B cell (primary cell): ENCODE measurements at regions not wholly inside any gene's neighbourhood (a gene's known extent, or its start where the extent isn't known, plus 50 kb on each side); places are given as distances from the start of the nearest gene placed in this dataset.
"Not testable (repeated sequence)": the region's sequence is repeated elsewhere in the genome, so short reads cannot be mapped to it uniquely, and the experiment has no call there.

Experiments
- ATAC-seq: fragments of 200-7000 bp; cut with Tn5 transposase; one replicate; pipeline ENCODE4 v1.10.0; 2021; ENCODE audit warnings: low read depth, mild to moderate bottlenecking, moderate number of reproducible peaks, moderate library complexity
- CTCF ChIA-PET: fragments of 350-600 bp; sonication (Branson Sonifier 250); formaldehyde crosslinking; loops from one replicate; lab custom pipeline; 2021; ENCODE audit warnings: antibody characterized with exemption, inconsistent platforms; lab: Charles Lee
- POLR2A ChIA-PET: fragments of 350-600 bp; sonication (Branson Sonifier 250); formaldehyde crosslinking; loops from one replicate; lab custom pipeline; 2021; ENCODE audit warnings: antibody characterized with exemption; lab: Charles Lee
- DNase-seq: peaks from one replicate; pipeline ENCODE4 v3.0.0; 2013
- H2AFZ ChIP-seq: 2 replicates; pipeline ENCODE4 v1.6.1; 2012; ENCODE audit warnings: mild to moderate bottlenecking, low read depth, low read length; ENCODE audit not compliant: insufficient read depth, poor library complexity, severe bottlenecking
- H3K27ac ChIP-seq, 2 donors: 1 replicate in 1 of 2; 2 replicates in 1 of 2; pipeline ENCODE4 v1.5.1; 2012 to 2013; ENCODE audit warnings: low read length in 2 of 2, mild to moderate bottlenecking in 2 of 2, moderate library complexity in 1 of 2
- H3K27me3 ChIP-seq, 4 experiments: fragments of 200-600 bp in 1 of 4; sonication (generic) in 1 of 4; replicated peaks in 1 of 4; 1 replicate in 2 of 4; 2 replicates in 2 of 4; pipeline versions ENCODE4 v1.6.1 to v1.7.0; 2013 to 2016; ENCODE audit warnings: low read length in 3 of 4, mild to moderate bottlenecking in 2 of 4, mixed read lengths in 1 of 4, moderate library complexity in 1 of 4; ENCODE audit not compliant: insufficient read depth in 4 of 4, control insufficient read depth in 3 of 4; ENCODE audit errors: control extremely low read depth in 1 of 4
- H3K36me3 ChIP-seq, 2 experiments: replicated peaks in 1 of 2; 1 replicate in 1 of 2; 2 replicates in 1 of 2; pipeline versions ENCODE4 v1.6.1 to v1.7.1; 2013; ENCODE audit warnings: low read length in 1 of 2; ENCODE audit not compliant: insufficient read depth in 2 of 2, control insufficient read depth in 1 of 2; ENCODE audit errors: control extremely low read depth in 1 of 2, extremely low read depth in 1 of 2
- H3K4me1 ChIP-seq, 2 donors: fragments of 200-600 bp in 1 of 2; sonication (generic) in 1 of 2; 1 replicate in 1 of 2; 2 replicates in 1 of 2; pipeline versions ENCODE4 v1.5.1 to v1.6.1; 2013 to 2017; ENCODE audit warnings: low read length in 2 of 2; ENCODE audit not compliant: control insufficient read depth in 2 of 2, insufficient read depth in 2 of 2
- H3K4me2 ChIP-seq: replicated peaks from 2 replicates; pipeline ENCODE3; 2012; ENCODE audit warnings: mild to moderate bottlenecking, low read depth, low read length; ENCODE audit not compliant: poor library complexity, severe bottlenecking
- H3K4me3 ChIP-seq, 5 experiments: fragments of 200-600 bp in 1 of 5; sonication (generic) in 1 of 5; 1 replicate in 3 of 5; 2 replicates in 2 of 5; pipeline versions ENCODE4 v1.5.1 to v1.7.0; 2011 to 2016; ENCODE audit warnings: low read length in 4 of 5, mild to moderate bottlenecking in 4 of 5, low read depth in 2 of 5, control low read depth in 1 of 5, moderate library complexity in 1 of 5; ENCODE audit not compliant: insufficient read depth in 1 of 5; ENCODE audit errors: control extremely low read depth in 1 of 5, extremely low read depth in 1 of 5
- H3K79me2 ChIP-seq: fragments of 200-600 bp; sonication (generic); one replicate; pipeline ENCODE4 v1.6.0; 2016; ENCODE audit warnings: low read length; ENCODE audit not compliant: control insufficient read depth, insufficient read depth
- H3K9ac ChIP-seq: fragments of 200-600 bp; sonication (generic); 2 replicates; pipeline ENCODE4 v1.6.1; 2017; ENCODE audit warnings: mild to moderate bottlenecking, low read length, moderate library complexity
- H3K9me3 ChIP-seq, 3 donors: one replicate each; pipeline versions ENCODE4 v1.6.1 to v1.7.1; 2013; ENCODE audit warnings: low read length in 2 of 3; ENCODE audit not compliant: control insufficient read depth in 2 of 3, insufficient read depth in 1 of 3; ENCODE audit errors: control extremely low read depth in 1 of 3
- H4K20me1 ChIP-seq: 2 replicates; pipeline ENCODE4 v1.6.0; 2012; ENCODE audit warnings: mild to moderate bottlenecking, low read length; ENCODE audit not compliant: insufficient read depth, control insufficient read depth, poor library complexity, severe bottlenecking
- H3K27ac Mint-ChIP-seq: one replicate; pipeline ENCODE4 v1.8.0; 2021; ENCODE audit warnings: mixed read lengths
- H3K27me3 Mint-ChIP-seq: one replicate; pipeline ENCODE4 v1.8.0; 2021; ENCODE audit warnings: mixed read lengths
- H3K4me1 Mint-ChIP-seq: one replicate; pipeline ENCODE4 v1.8.0; 2021; ENCODE audit warnings: mixed read lengths
- H3K4me3 Mint-ChIP-seq: one replicate; pipeline ENCODE4 v1.8.0; 2021; ENCODE audit warnings: mixed read lengths
- H3K9me3 Mint-ChIP-seq: one replicate; pipeline ENCODE4 v1.8.0; 2022; ENCODE audit warnings: mixed read lengths; ENCODE audit not compliant: insufficient read depth
- EZH2 ChIP-seq: IDR thresholded peaks from 2 replicates; pipeline ENCODE4 v1.6.1; 2012; ENCODE audit warnings: borderline replicate concordance, low read depth, mild to moderate bottlenecking, moderate library complexity, low read length; ENCODE audit not compliant: insufficient read depth, poor library complexity, severe bottlenecking
- WGBS: methylation state at CpG from one replicate; pipeline ENCODE4 v1.1.5; 2013; ENCODE audit warnings: missing lambda C conversion rate; ENCODE audit not compliant: insufficient coverage; 5-methylcytosine and 5-hydroxymethylcytosine counted together
- intact Hi-C: fragments of 100-400 bp; cut with micrococcal nuclease; formaldehyde crosslinking; loops from one replicate; pipeline ENCODE4 v1.10.0; 2022
- TF ChIP-seq, protein P1 (sequence below): fragments of 200-600 bp; IDR thresholded peaks from one replicate; pipeline ENCODE4 v1.8.0; 2022; ENCODE audit warnings: antibody characterized with exemption, mild to moderate bottlenecking

DNA sequence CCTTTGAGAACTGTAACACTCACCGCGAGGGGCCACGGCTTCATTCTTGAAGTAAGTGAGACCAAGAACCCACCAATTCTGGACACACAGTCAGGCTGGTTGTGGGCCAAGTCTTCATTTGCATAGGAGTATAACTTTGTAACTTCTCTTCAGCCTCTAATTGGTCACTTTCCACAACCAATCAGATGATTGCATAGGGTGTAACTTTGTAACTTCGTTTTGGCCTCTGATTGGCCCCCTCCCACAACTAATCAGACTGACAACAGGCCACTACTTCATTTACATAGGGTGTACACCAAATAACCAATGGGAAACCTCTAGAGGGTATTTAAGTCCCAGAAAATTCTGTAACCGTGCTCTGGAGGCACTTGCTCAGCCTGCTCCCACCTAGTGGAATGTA lies 77.5 kb upstream of the TCF4 start:
- no peak for TF ChIP-seq EZH2
- TF ChIP-seq, protein P1, sequence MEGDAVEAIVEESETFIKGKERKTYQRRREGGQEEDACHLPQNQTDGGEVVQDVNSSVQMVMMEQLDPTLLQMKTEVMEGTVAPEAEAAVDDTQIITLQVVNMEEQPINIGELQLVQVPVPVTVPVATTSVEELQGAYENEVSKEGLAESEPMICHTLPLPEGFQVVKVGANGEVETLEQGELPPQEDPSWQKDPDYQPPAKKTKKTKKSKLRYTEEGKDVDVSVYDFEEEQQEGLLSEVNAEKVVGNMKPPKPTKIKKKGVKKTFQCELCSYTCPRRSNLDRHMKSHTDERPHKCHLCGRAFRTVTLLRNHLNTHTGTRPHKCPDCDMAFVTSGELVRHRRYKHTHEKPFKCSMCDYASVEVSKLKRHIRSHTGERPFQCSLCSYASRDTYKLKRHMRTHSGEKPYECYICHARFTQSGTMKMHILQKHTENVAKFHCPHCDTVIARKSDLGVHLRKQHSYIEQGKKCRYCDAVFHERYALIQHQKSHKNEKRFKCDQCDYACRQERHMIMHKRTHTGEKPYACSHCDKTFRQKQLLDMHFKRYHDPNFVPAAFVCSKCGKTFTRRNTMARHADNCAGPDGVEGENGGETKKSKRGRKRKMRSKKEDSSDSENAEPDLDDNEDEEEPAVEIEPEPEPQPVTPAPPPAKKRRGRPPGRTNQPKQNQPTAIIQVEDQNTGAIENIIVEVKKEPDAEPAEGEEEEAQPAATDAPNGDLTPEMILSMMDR: no peak
- Histone ChIP-seq H3K9me3 (peaks cover 0 to 3% (median 0%) of the 10 kb centered on the region in 3 donors), H3K79me2 (no peaks in the 10 kb centered on the region), H4K20me1 (no peaks in the 10 kb centered on the region), H3K4me2 (no peak overlapping the region), H2AFZ (no peak overlapping the region), H3K9ac (no peak overlapping the region), H3K4me1 (no peaks in the 10 kb centered on the region), H3K4me3 (no peak overlapping the region), H3K27me3 (no peaks in the 10 kb centered on the region), H3K36me3 (no peaks in the 10 kb centered on the region), H3K27ac (no peak overlapping the region)
- Mint-ChIP-seq H3K4me3 (no peak overlapping the region), H3K27me3 (no peaks in the 10 kb centered on the region), H3K9me3 (no peaks in the 10 kb centered on the region), H3K27ac (no peak overlapping the region), H3K4me1 (no peaks in the 10 kb centered on the region)
- ChIA-PET CTCF (no interaction called here), POLR2A (no interaction called here)
- WGBS: 92% methylated on average over 4 of the region's 5 CpGs
- ATAC-seq (no peak), DNase-seq (no peak)
- intact Hi-C loops: no loop called here

DNA sequence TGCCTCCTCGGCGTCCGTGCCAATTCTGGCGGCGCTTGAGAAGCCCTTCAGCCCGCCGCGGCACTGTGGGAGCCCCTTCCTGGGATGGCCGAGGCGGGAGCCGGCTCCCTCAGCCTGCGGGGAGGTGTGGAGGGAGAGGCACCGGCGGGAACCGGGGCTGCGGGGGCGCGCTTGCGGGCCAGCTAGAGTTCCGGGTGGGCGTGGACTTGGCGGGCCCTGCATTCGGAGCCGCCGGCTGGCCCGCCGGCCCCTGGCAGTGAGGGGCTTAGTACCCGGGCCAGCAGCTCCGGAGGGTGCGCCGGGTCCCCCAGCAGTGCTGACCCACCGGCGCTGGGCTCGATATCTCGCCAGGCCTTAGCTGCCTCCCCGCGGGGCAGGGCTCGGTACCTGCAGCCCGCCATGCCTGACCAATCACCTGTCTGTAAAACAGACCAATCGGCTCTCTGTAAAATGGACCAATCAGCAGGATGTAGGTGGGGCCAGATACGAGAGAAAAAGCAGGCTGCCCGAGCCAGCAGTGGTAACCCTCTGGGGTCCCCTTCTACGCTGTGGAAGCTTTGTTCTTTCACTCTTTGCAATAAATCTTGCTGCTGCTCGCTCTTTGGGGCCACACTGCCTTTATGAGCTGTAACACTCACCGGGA lies 76.9 kb upstream of the TCF4 start:
- ATAC-seq, H3K4me3 ChIP-seq, H3K36me3 ChIP-seq, H3K27me3 Mint-ChIP-seq, POLR2A ChIA-PET, H3K9me3 ChIP-seq, CTCF ChIA-PET, H2AFZ ChIP-seq, H3K4me2 ChIP-seq, H3K4me1 ChIP-seq, H3K4me3 Mint-ChIP-seq, H3K79me2 ChIP-seq, H3K9ac ChIP-seq, H3K9me3 Mint-ChIP-seq, DNase-seq, intact Hi-C loops, H3K27me3 ChIP-seq, H4K20me1 ChIP-seq, H3K4me1 Mint-ChIP-seq, H3K27ac ChIP-seq, H3K27ac Mint-ChIP-seq: not testable (repeated sequence)
- 95% methylated on average over 40 of the region's 45 CpGs for WGBS
